Mucosa of rectum (tissue), 2 donors: ENCODE measurements at regions not wholly inside any gene's neighbourhood (a gene's known extent, or its start where the extent isn't known, plus 50 kb on each side); places are given as distances from the start of the nearest gene placed in this dataset.
"Not testable (repeated sequence)": the region's sequence is repeated elsewhere in the genome, so short reads cannot be mapped to it uniquely, and the experiment has no call there.

Experiments
- H3K27ac ChIP-seq, 2 donors: one replicate each; pipeline ENCODE4 v1.7.0; 2013; ENCODE audit warnings: inconsistent platforms in 2 of 2, low read depth in 2 of 2, low read length in 2 of 2
- H3K27me3 ChIP-seq, 2 donors: one replicate each; pipeline ENCODE4 v1.7.0; 2013; ENCODE audit warnings: low read length in 2 of 2; ENCODE audit not compliant: control insufficient read depth in 2 of 2, insufficient read depth in 2 of 2
- H3K36me3 ChIP-seq, 2 donors: one replicate each; pipeline ENCODE4 v1.7.0; 2013; ENCODE audit warnings: low read length in 2 of 2; ENCODE audit not compliant: control insufficient read depth in 2 of 2, insufficient read depth in 2 of 2
- H3K4me1 ChIP-seq, 2 donors: one replicate each; pipeline ENCODE4 v1.7.0; 2013; ENCODE audit warnings: low read length in 2 of 2, mild to moderate bottlenecking in 1 of 2; ENCODE audit not compliant: control insufficient read depth in 2 of 2, insufficient read depth in 2 of 2
- H3K4me3 ChIP-seq, 2 donors: one replicate each; pipeline ENCODE4 v1.7.0; 2013; ENCODE audit warnings: low read length in 2 of 2
- H3K9ac ChIP-seq, 2 donors: one replicate each; pipeline ENCODE4 v1.7.0; 2013; ENCODE audit warnings: low read length in 2 of 2, low read depth in 1 of 2, mild to moderate bottlenecking in 1 of 2
- H3K9me3 ChIP-seq, 2 donors: one replicate each; pipeline ENCODE4 v1.7.0; 2013; ENCODE audit warnings: low read length in 2 of 2; ENCODE audit not compliant: control insufficient read depth in 2 of 2
- donor health status: healthy.
- donor health status: Normal muscosa, but diverticular disease.

DNA sequence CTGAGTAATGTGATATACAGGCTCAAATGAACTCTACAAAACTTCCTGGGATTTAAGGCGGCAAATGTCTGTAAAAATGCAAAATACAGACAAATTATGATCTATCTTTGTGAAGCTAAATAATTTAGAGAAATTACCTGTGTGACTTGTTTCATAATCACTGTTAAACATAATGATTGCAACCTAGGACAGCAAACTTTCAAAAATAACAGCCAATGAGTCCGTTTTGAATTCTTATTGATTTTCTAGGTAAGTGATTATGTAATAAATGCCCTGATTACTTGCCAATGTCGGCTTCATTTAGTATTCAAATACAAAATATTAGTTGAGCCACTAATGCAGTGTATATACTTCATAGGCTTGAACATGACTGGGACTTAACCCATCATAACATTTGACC is 238.2 kb upstream of the DAB2 start:
- Histone ChIP-seq H3K27ac (no peak overlapping the region), H3K36me3 (no peaks in the 10 kb centered on the region), H3K27me3 (no peaks in the 10 kb centered on the region), H3K4me1 (no peaks in the 10 kb centered on the region), H3K4me3 (no peak overlapping the region), H3K9me3 (no peaks in the 10 kb centered on the region), H3K9ac (no peak overlapping the region)

DNA sequence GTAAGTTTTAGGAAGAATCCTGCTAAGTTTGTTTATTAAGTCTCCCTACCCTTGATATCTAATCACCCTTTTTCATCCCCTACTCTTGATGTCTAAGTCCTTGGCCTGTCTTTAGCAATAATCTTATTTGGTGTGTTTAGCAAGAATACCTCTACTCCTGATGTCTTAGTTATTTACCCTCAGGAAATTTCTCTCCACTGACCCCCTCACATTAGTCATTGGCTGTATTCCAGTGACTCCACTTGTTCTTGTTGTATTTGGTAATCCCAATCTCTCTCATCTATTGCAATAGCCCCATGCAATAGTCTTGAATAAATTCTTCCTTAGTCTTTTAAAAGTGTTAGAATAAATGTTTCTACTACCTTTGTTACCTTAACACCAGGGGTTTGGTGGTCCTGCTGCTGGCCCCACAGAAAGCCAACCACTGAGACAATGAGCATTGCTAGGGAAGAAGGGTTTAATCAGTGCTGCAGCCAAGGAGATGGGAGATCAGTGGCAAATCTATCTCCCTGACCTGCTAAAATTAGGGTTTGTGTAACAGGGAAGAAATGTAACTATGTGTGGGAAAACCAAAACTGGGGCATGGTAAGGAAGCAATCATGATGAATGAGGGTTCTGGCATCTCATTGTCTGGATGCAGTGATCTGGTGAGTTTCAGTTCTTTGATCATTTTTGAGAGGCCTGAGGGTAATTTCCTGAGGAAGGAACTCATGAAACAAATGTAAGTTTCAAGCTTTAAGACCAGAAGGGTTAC is 236.4 kb upstream of the DAB2 start:
- Histone ChIP-seq H3K4me1 (no peaks in the 10 kb centered on the region), H3K9ac (no peak overlapping the region), H3K27ac (no peak overlapping the region), H3K9me3 (no peaks in the 10 kb centered on the region), H3K27me3 (no peaks in the 10 kb centered on the region), H3K4me3 (no peak overlapping the region), H3K36me3 (no peaks in the 10 kb centered on the region)

DNA sequence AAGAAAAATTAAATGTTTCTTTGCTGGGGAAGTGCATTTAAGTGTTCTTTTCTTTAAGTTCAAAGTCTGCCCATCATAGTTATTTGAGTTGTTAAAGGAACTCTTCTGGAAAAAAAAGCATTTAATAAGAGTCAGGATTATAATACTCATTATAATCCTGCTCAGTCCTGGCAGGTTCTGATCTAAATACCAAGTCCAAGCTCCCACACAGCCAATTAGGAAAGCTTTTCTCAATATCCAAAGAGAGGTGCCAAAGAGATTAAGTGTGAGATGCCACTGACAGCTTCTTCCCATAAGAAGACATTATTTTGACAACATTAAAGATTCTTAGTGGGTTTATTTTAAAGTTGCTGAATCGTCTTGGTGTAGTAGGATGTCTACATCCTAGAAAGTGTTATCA is 235.2 kb upstream of the DAB2 start:
- Histone ChIP-seq H3K9ac (no peak overlapping the region), H3K4me1 (no peaks in the 10 kb centered on the region), H3K4me3 (no peak overlapping the region), H3K9me3 (no peaks in the 10 kb centered on the region), H3K27me3 (no peaks in the 10 kb centered on the region), H3K27ac (no peak overlapping the region), H3K36me3 (no peaks in the 10 kb centered on the region)

DNA sequence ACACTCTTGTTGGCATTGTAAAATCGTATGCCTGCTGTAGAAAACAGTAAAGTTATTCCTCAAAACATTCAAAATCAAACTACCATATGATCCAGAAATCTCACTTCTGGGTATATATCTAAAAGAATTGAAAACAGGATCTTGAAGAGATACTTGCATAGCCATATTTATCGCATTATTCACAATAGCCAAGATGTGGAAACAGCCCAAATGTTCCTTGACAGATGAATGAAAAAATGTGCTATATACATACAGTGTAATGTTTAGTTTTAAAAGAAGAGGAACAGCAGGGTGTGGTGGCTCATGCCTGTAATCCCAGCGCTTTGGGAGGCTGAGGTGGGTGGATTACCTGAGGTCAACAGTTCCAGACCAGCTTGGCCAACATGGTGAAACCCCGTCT is 234.1 kb upstream of the DAB2 start:
- no peaks in the 10 kb centered on the region for H3K4me1 ChIP-seq
- no peaks in the 10 kb centered on the region for H3K27me3 ChIP-seq
- no peak overlapping the region for H3K4me3 ChIP-seq
- no peaks in the 10 kb centered on the region for H3K9me3 ChIP-seq
- H3K36me3 ChIP-seq = no peaks in the 10 kb centered on the region
- no peak overlapping the region for H3K27ac ChIP-seq
- no peak overlapping the region for H3K9ac ChIP-seq

DNA sequence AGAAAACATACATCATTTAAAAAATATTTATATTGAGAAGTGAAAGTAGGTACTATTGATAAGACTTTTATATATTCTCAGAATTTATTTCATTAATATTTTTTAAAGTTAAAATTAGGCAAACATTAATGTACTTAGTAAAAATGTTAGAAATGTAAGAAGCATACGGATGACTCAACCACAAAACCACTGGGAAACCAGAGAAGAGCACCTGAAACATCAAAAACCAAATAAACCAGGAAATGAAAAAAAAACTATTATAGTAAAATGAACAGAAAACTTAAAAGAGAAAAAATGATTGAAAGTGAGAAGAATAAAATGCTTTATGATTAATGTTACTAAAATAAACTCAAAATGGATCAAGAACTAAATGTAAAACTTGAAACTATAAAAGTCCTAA is 233.2 kb upstream of the DAB2 start:
- Histone ChIP-seq H3K36me3 (no peaks in the 10 kb centered on the region), H3K9me3 (no peaks in the 10 kb centered on the region), H3K4me3 (no peak overlapping the region), H3K9ac (no peak overlapping the region), H3K27ac (no peak overlapping the region), H3K27me3 (no peaks in the 10 kb centered on the region), H3K4me1 (no peaks in the 10 kb centered on the region)

DNA sequence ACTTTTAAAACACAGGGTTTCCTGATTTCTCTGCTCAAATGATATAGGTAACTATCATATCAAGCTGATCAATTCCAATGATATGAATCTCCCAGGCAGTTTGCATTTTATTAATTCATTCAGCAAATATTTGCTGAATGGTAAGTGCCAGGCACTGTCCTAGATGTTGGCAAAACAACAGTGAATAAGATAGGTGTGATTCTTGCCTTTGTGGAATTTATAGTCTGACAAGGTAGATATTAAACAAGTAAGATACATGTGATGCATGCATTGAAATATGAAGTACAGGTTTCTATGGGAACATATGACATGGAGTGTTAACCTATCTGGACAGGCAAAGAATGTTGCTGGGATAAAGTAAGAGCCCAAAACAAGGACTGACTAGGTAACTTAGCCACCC is 231.8 kb upstream of the DAB2 start:
- Histone ChIP-seq H3K36me3 (no peaks in the 10 kb centered on the region), H3K9ac (no peak overlapping the region), H3K27ac (no peak overlapping the region), H3K9me3 (no peaks in the 10 kb centered on the region), H3K4me1 (no peaks in the 10 kb centered on the region), H3K4me3 (no peak overlapping the region), H3K27me3 (no peaks in the 10 kb centered on the region)

DNA sequence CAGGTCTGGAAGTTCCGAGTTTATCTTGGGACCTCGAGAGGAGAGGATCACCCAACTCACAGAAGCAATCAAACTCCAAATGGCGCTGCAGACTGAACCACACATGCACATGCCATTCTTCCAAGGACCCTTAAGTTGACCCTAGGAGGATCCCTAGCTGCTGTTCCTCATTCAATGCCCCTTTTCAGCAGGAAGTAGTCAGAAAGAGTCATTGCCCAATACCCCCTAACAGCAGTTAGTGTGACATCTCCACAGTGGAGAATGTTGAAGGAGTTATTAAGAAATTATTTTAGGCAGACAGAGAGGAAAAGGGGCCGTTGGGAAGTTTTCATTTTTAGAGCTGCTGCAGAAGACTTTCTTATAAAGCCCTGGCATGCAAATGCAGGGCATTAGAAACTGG is 229.9 kb upstream of the DAB2 start:
- no peak overlapping the region for H3K9ac ChIP-seq
- no peaks in the 10 kb centered on the region for H3K36me3 ChIP-seq
- H3K9me3 ChIP-seq = no peaks in the 10 kb centered on the region
- H3K27me3 ChIP-seq = no peaks in the 10 kb centered on the region
- H3K4me1 ChIP-seq = no peaks in the 10 kb centered on the region
- no peak overlapping the region for H3K27ac ChIP-seq
- H3K4me3 ChIP-seq = no peak overlapping the region

DNA sequence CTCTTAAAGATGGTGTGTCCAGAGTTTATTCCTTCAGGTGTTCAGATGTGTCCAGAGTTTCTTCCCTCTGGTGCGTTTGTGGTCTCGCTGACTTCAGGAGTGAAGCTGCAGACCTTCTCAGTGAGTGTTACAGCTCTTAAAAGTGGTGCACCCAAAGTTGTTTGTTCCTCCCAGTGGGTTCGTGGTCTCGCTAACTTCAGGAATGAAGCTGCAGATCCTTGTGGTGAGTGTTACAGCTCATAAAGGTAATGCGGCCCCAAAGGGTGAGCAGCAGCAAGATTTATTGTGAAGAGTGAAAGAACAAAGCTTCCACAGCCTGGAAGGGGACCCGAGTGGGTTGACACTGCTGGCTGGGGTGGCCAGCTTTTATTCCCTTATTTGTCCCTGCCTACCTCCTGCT is 227.7 kb upstream of the DAB2 start:
- H3K27me3 ChIP-seq, H3K36me3 ChIP-seq, H3K9me3 ChIP-seq: not testable (repeated sequence)

DNA sequence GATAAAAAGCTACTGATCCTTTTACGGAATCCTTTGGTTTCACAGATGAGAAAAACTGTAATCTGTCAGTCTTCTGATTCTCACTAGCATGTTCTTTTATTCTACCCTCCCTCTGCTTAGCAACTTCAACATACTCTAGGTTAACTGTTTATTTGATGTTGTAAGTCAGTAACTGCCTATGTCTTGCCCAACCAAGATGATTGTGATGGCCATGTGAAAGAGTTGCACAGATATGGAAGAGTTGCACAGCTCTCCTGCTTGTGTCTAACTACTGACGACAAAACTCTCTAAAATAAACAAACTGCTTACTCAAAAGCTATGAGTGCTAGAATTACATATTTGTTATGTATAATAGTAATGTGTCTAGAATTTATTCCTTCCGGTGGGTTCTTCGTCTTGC is 227.3 kb upstream of the DAB2 start:
- Histone ChIP-seq H3K4me3 (no peak overlapping the region), H3K27me3 (no peaks in the 10 kb centered on the region), H3K9ac (no peak overlapping the region), H3K4me1 (peaks cover 0 to 3% of the 10 kb centered on the region in 2 donors), H3K36me3 (no peaks in the 10 kb centered on the region), H3K27ac (no peak overlapping the region), H3K9me3 (no peaks in the 10 kb centered on the region)

More for the DNA sequence above, 227.7 kb upstream of the DAB2 start:
- H3K4me3 ChIP-seq, H3K9ac ChIP-seq, H3K27ac ChIP-seq, H3K4me1 ChIP-seq: not testable (repeated sequence)

DNA sequence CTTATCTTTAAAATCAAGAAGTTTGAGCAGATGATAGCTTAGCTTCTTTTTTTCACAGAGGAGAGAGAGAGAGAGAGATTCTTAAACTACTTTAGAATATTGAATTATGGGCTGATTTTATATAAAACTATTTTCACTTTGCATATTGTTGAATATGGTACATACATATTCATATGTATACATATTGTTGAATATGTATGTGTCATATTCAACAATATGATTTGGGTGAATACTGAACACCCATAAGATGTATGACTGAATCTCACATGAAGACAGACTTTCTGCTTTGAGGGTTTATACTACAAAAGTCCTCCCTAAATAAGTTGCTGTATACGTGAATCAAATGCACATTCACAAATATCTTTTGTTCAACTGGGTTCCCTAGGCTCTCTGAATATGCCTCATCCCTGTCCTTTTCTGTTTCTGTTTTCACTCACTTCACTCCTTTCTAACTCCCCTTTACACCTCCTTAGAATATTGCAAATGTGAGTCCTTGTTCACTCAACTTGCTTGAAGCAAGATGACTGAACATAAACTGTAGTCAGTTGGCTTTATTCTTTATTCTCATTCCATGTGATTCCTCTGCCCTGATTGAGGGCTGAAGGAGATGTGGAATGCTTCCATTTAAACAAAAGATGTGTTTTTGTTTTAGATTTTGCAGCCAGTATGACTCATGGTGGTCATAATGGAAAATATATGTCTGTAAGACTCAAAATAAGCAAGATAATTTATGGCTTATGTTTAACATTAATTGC is 225.4 kb upstream of the DAB2 start:
- H3K27me3 ChIP-seq = no peaks in the 10 kb centered on the region
- H3K9ac ChIP-seq = no peak overlapping the region
- no peaks in the 10 kb centered on the region for H3K9me3 ChIP-seq
- no peaks in the 10 kb centered on the region for H3K36me3 ChIP-seq
- H3K4me3 ChIP-seq = no peak overlapping the region
- H3K4me1 ChIP-seq = peaks cover 0 to 3% of the 10 kb centered on the region in 2 donors
- H3K27ac ChIP-seq = no peak overlapping the region
